AG04449 (cell line): ENCODE measurements at regions not wholly inside any gene's neighbourhood (a gene's known extent, or its start where the extent isn't known, plus 50 kb on each side); places are given as distances from the start of the nearest gene placed in this dataset.

ENCODE experiments used
- CTCF ChIA-PET: fragments of 350-600 bp; formaldehyde crosslinking; extraction: SDS; loops from one replicate; lab custom pipeline; 2021; ENCODE audit warnings: antibody characterized with exemption; lab: Yijun Ruan, JAX
- POLR2A ChIA-PET: fragments of 400-600, 350-600 bp; formaldehyde crosslinking; extraction: SDS; loops from one replicate; lab custom pipeline; 2020; ENCODE audit warnings: antibody characterized with exemption, inconsistent platforms; lab: Yijun Ruan, JAX
- DNase-seq: peaks from one replicate; pipeline ENCODE4 v3.0.0-alpha.2; 2010; ENCODE audit warnings: low read depth, low spot score
- H3K4me3 ChIP-seq: 2 replicates; pipeline ENCODE4 v1.5.1; 2011; ENCODE audit warnings: low read depth, mild to moderate bottlenecking, control low read depth, low read length
- CTCF ChIP-seq: IDR thresholded peaks from one replicate; pipeline ENCODE4 v1.5.1; 2011; ENCODE audit warnings: mild to moderate bottlenecking, moderate library complexity, low read length, control low read depth, inconsistent platforms; ENCODE audit not compliant: insufficient read depth; ENCODE audit errors: missing control alignments

DNA sequence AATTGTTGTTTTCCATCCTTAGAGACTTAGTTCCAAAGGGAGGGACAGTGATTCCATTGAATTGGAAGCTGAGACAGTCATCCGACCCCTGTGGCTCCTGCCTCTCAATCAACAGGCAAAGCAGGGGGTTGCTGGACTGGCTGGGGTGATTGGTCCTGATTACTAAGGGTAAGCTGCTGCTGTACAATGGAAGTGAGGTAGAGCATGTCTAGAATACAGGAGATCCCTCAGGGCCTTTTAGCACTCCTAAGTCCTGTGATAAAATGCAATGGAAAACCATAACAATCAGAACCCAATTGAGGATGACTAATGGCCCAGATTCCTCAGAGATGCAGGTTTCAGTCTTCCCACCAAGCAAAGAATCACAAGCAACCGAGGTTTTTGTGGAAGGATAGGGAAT, 127.6 kb downstream of the AASDH start:
- ChIA-PET POLR2A (no interaction called here), CTCF (no interaction called here)
- no peak overlapping the region for H3K4me3 ChIP-seq
- no peak for DNase-seq
- no peak for TF ChIP-seq CTCF

- ChIA-PET CTCF (interaction anchor here (1.1 kb wide), 1 partner anchor 20 kb away, joined by 3 read pairs; no protein-coding TSS in a partner anchor), POLR2A (no interaction called here)
- no peak for DNase-seq
- TF ChIP-seq CTCF, result no peak
- no peak overlapping the region for H3K4me3 ChIP-seq
Measured at GRCh38 chr4:56255820-56256219, 131.5 kb downstream of the AASDH start.

- no peak for TF ChIP-seq CTCF
- no peak for DNase-seq
- H3K4me3 ChIP-seq, result no peak overlapping the region
- ChIA-PET POLR2A (no interaction called here), CTCF (no interaction called here)
Measured at GRCh38 chr4:56253666-56254305, 133.5 kb downstream of the AASDH start.

- POLR2A ChIA-PET, result no interaction called here
- DNase-seq, result no peak
- TF ChIP-seq CTCF, result no peak
- H3K4me3 ChIP-seq, result no peak overlapping the region
- CTCF ChIA-PET, result no interaction called here
Measured at GRCh38 chr4:56252561-56253152, 134.6 kb downstream of the AASDH start.

DNA sequence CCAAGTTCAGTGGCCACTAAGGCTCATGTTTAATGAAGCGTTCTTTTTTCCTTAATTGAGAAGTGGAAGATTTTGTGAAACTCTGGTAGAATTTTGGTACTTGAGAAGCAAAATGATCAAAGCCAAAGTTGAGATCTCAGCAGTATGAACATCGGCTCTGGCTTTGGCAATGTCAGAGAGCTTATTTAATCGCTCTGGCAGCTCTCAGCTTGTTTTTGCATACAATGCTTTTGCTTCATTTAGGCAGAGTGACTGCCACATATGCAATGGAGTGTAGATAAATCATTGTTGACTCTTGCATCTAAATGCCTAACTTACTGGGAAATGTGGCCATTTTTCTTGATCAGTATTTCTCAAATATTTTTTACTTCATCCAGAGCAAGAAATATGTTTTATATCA, 135.7 kb downstream of the AASDH start:
- H3K4me3 ChIP-seq, result no peak overlapping the region
- POLR2A ChIA-PET, result no interaction called here
- no peak for TF ChIP-seq CTCF

GRCh38 chr4:56250776-56251175, 136.5 kb downstream of the AASDH start:
- H3K4me3 ChIP-seq, result no peak overlapping the region
- ChIA-PET CTCF (no interaction called here), POLR2A (no interaction called here)
- no peak for TF ChIP-seq CTCF
- DNase-seq, result no peak

More for the DNA sequence above, 135.7 kb downstream of the AASDH start:
- CTCF ChIA-PET, result no interaction called here
- no peak for DNase-seq
